ENCODE measurements at regions not wholly inside any gene's neighbourhood (a gene's known extent, or its start where the extent isn't known, plus 50 kb on each side); places are given as distances from the start of the nearest gene placed in this dataset.
A peak's percentile ranks its signal among the peaks of the same experiment; 100 is the strongest.

GRCh38 chr9:85171163-85171562 lies 501.6 kb downstream of the NTRK2 start:
- Histone ChIP-seq H3K27me3 (ENCODE audit: insufficient read depth, low read length, poor library complexity) (no peaks in the 10 kb centered on the region), H3K56ac (ENCODE audit: low read length) (no peak overlapping the region), H3K36me3 (ENCODE audit: control insufficient read depth, insufficient read depth, low read length) (no peaks in the 10 kb centered on the region), H3K9ac (ENCODE audit: low read length) (no peak overlapping the region), H2BK120ac (ENCODE audit: low read depth, low read length) (no peak overlapping the region), H3K27ac (ENCODE audit: low read depth, low read length) (no peak overlapping the region), H3K4me2 (ENCODE audit: low read length) (no peak overlapping the region), H3K23ac (ENCODE audit: low read length) (no peak overlapping the region), H3K79me2 (ENCODE audit: control insufficient read depth, insufficient read depth, low read length) (no peaks in the 10 kb centered on the region), H3K4ac (ENCODE audit: low read depth, low read length) (no peak overlapping the region), H2BK5ac (ENCODE audit: low read length) (no peak overlapping the region), H3K18ac (ENCODE audit: low read length) (no peak overlapping the region), H3K79me1 (ENCODE audit: low read length) (no peaks in the 10 kb centered on the region), H3K4me3 (ENCODE audit: low read length) (no peak overlapping the region), H3K4me1 (ENCODE audit: control insufficient read depth, low read depth, low read length) (no peaks in the 10 kb centered on the region), H4K5ac (ENCODE audit: low read length) (no peak overlapping the region), H4K8ac (ENCODE audit: low read depth, low read length) (no peak overlapping the region), H2AK5ac (ENCODE audit: low read length) (no peak overlapping the region), H2BK15ac (replicated peaks; ENCODE audit: low read depth) (no peak overlapping the region)
- DNase-seq, result no peak

GRCh38 chr9:85168412-85168811 lies 498.9 kb downstream of the NTRK2 start:
- Histone ChIP-seq H3K56ac (ENCODE audit: low read length) (no peak overlapping the region), H3K23ac (ENCODE audit: low read length) (no peak overlapping the region), H4K5ac (ENCODE audit: low read length) (no peak overlapping the region), H2BK5ac (ENCODE audit: low read length) (no peak overlapping the region), H3K4ac (ENCODE audit: low read depth, low read length) (no peak overlapping the region), H3K9ac (ENCODE audit: low read length) (no peak overlapping the region), H3K36me3 (ENCODE audit: control insufficient read depth, insufficient read depth, low read length) (no peaks in the 10 kb centered on the region), H3K79me2 (ENCODE audit: control insufficient read depth, insufficient read depth, low read length) (no peaks in the 10 kb centered on the region), H3K4me3 (ENCODE audit: low read length) (no peak overlapping the region), H3K4me1 (ENCODE audit: control insufficient read depth, low read depth, low read length) (no peaks in the 10 kb centered on the region), H3K27ac (ENCODE audit: low read depth, low read length) (no peak overlapping the region), H3K27me3 (ENCODE audit: insufficient read depth, low read length, poor library complexity) (no peaks in the 10 kb centered on the region), H2BK120ac (ENCODE audit: low read depth, low read length) (no peak overlapping the region), H2BK15ac (replicated peaks; ENCODE audit: low read depth) (no peak overlapping the region), H3K79me1 (ENCODE audit: low read length) (no peaks in the 10 kb centered on the region), H2AK5ac (ENCODE audit: low read length) (no peak overlapping the region), H4K8ac (ENCODE audit: low read depth, low read length) (no peak overlapping the region), H3K18ac (ENCODE audit: low read length) (no peak overlapping the region), H3K4me2 (ENCODE audit: low read length) (no peak overlapping the region)
- DNase-seq, result no peak
- WGBS (ENCODE audit: extremely low coverage, insufficient coverage, low lambda C conversion rate), result no CpG with 5 or more reads among the region's 2 CpGs

GRCh38 chr9:85167146-85167545 lies 497.6 kb downstream of the NTRK2 start:
- no peak overlapping the region for H3K56ac ChIP-seq (ENCODE audit: low read length)

GRCh38 chr9:85163825-85164224 lies 494.3 kb downstream of the NTRK2 start:
- Histone ChIP-seq H3K79me2 (ENCODE audit: control insufficient read depth, insufficient read depth, low read length) (no peaks in the 10 kb centered on the region), H3K23ac (ENCODE audit: low read length) (no peak overlapping the region), H3K36me3 (ENCODE audit: control insufficient read depth, insufficient read depth, low read length) (no peaks in the 10 kb centered on the region), H2AK5ac (ENCODE audit: low read length) (no peak overlapping the region), H4K8ac (ENCODE audit: low read depth, low read length) (no peak overlapping the region), H3K18ac (ENCODE audit: low read length) (no peak overlapping the region), H3K4me1 (ENCODE audit: control insufficient read depth, low read depth, low read length) (peaks cover 1% of the 10 kb centered on the region), H2BK15ac (replicated peaks; ENCODE audit: low read depth) (no peak overlapping the region), H3K27me3 (ENCODE audit: insufficient read depth, low read length, poor library complexity) (no peaks in the 10 kb centered on the region), H2BK5ac (ENCODE audit: low read length) (no peak overlapping the region), H3K4me3 (ENCODE audit: low read length) (no peak overlapping the region), H3K79me1 (ENCODE audit: low read length) (no peaks in the 10 kb centered on the region), H3K4ac (ENCODE audit: low read depth, low read length) (no peak overlapping the region), H4K5ac (ENCODE audit: low read length) (no peak overlapping the region), H3K4me2 (ENCODE audit: low read length) (no peak overlapping the region), H3K27ac (ENCODE audit: low read depth, low read length) (no peak overlapping the region), H2BK120ac (ENCODE audit: low read depth, low read length) (no peak overlapping the region), H3K56ac (ENCODE audit: low read length) (no peak overlapping the region), H3K9ac (ENCODE audit: low read length) (no peak overlapping the region)
- WGBS (ENCODE audit: extremely low coverage, insufficient coverage, low lambda C conversion rate), result no CpG with 5 or more reads among the region's 2 CpGs
- DNase-seq, result no peak

More at GRCh38 chr9:85167146-85167545, 497.6 kb downstream of the NTRK2 start:
- Histone ChIP-seq H2AK5ac (ENCODE audit: low read length) (no peak overlapping the region), H3K23ac (ENCODE audit: low read length) (no peak overlapping the region), H3K79me2 (ENCODE audit: control insufficient read depth, insufficient read depth, low read length) (no peaks in the 10 kb centered on the region), H3K18ac (ENCODE audit: low read length) (no peak overlapping the region), H3K4me3 (ENCODE audit: low read length) (no peak overlapping the region), H3K4ac (ENCODE audit: low read depth, low read length) (no peak overlapping the region), H3K9ac (ENCODE audit: low read length) (no peak overlapping the region), H2BK5ac (ENCODE audit: low read length) (no peak overlapping the region), H3K4me1 (ENCODE audit: control insufficient read depth, low read depth, low read length) (no peaks in the 10 kb centered on the region), H3K36me3 (ENCODE audit: control insufficient read depth, insufficient read depth, low read length) (no peaks in the 10 kb centered on the region), H3K27ac (ENCODE audit: low read depth, low read length) (no peak overlapping the region), H3K79me1 (ENCODE audit: low read length) (no peaks in the 10 kb centered on the region), H3K4me2 (ENCODE audit: low read length) (no peak overlapping the region), H2BK120ac (ENCODE audit: low read depth, low read length) (no peak overlapping the region), H4K8ac (ENCODE audit: low read depth, low read length) (no peak overlapping the region), H2BK15ac (replicated peaks; ENCODE audit: low read depth) (no peak overlapping the region), H3K27me3 (ENCODE audit: insufficient read depth, low read length, poor library complexity) (no peaks in the 10 kb centered on the region), H4K5ac (ENCODE audit: low read length) (no peak overlapping the region)
- WGBS (ENCODE audit: extremely low coverage, insufficient coverage, low lambda C conversion rate), result no CpG with 5 or more reads among the region's 1 CpG
- DNase-seq, result peak; percentile 80

- H4K8ac ChIP-seq (ENCODE audit: low read depth, low read length), result no peak overlapping the region
- no peak overlapping the region for H2BK120ac ChIP-seq (ENCODE audit: low read depth, low read length)
- H3K18ac ChIP-seq (ENCODE audit: low read length), result no peak overlapping the region
- H3K27me3 ChIP-seq (ENCODE audit: insufficient read depth, low read length, poor library complexity), result no peaks in the 10 kb centered on the region
- H2BK15ac ChIP-seq (replicated peaks; ENCODE audit: low read depth), result no peak overlapping the region
- no peak overlapping the region for H4K5ac ChIP-seq (ENCODE audit: low read length)
- H3K9ac ChIP-seq (ENCODE audit: low read length), result no peak overlapping the region
- no peak overlapping the region for H3K4me3 ChIP-seq (ENCODE audit: low read length)
- no peak overlapping the region for H3K23ac ChIP-seq (ENCODE audit: low read length)
- H2AK5ac ChIP-seq (ENCODE audit: low read length), result no peak overlapping the region
- H3K79me2 ChIP-seq (ENCODE audit: control insufficient read depth, insufficient read depth, low read length), result no peaks in the 10 kb centered on the region
- no peak overlapping the region for H3K56ac ChIP-seq (ENCODE audit: low read length)
- H3K36me3 ChIP-seq (ENCODE audit: control insufficient read depth, insufficient read depth, low read length), result no peaks in the 10 kb centered on the region
- no peak overlapping the region for H2BK5ac ChIP-seq (ENCODE audit: low read length)
- DNase-seq, result no peak
- no CpG with 5 or more reads among the region's 1 CpG for WGBS (ENCODE audit: extremely low coverage, insufficient coverage, low lambda C conversion rate)
- no peak overlapping the region for H3K4me2 ChIP-seq (ENCODE audit: low read length)
- no peaks in the 10 kb centered on the region for H3K79me1 ChIP-seq (ENCODE audit: low read length)
- no peak overlapping the region for H3K4ac ChIP-seq (ENCODE audit: low read depth, low read length)
- no peak overlapping the region for H3K27ac ChIP-seq (ENCODE audit: low read depth, low read length)
- H3K4me1 ChIP-seq (ENCODE audit: control insufficient read depth, low read depth, low read length), result peaks cover 3% of the 10 kb centered on the region
Observed at GRCh38 chr9:85163415-85163814, 493.9 kb downstream of the NTRK2 start.

- no peak overlapping the region for H2BK15ac ChIP-seq (replicated peaks; ENCODE audit: low read depth)
- H2AK5ac ChIP-seq (ENCODE audit: low read length), result no peak overlapping the region
- H3K9ac ChIP-seq (ENCODE audit: low read length), result no peak overlapping the region
- no peak overlapping the region for H3K23ac ChIP-seq (ENCODE audit: low read length)
- H3K56ac ChIP-seq (ENCODE audit: low read length), result no peak overlapping the region
- no peak overlapping the region for H2BK120ac ChIP-seq (ENCODE audit: low read depth, low read length)
- no peaks in the 10 kb centered on the region for H3K79me2 ChIP-seq (ENCODE audit: control insufficient read depth, insufficient read depth, low read length)
- H3K4ac ChIP-seq (ENCODE audit: low read depth, low read length), result no peak overlapping the region
- WGBS (ENCODE audit: extremely low coverage, insufficient coverage, low lambda C conversion rate), result no CpG with 5 or more reads among the region's 3 CpGs
- no peak overlapping the region for H3K27ac ChIP-seq (ENCODE audit: low read depth, low read length)
- H3K27me3 ChIP-seq (ENCODE audit: insufficient read depth, low read length, poor library complexity), result no peaks in the 10 kb centered on the region
- no peak overlapping the region for H3K4me2 ChIP-seq (ENCODE audit: low read length)
- H4K5ac ChIP-seq (ENCODE audit: low read length), result no peak overlapping the region
- no peak overlapping the region for H2BK5ac ChIP-seq (ENCODE audit: low read length)
- no peak overlapping the region for H4K8ac ChIP-seq (ENCODE audit: low read depth, low read length)
- DNase-seq, result no peak
- no peaks in the 10 kb centered on the region for H3K79me1 ChIP-seq (ENCODE audit: low read length)
- H3K4me1 ChIP-seq (ENCODE audit: control insufficient read depth, low read depth, low read length), result peaks cover 3% of the 10 kb centered on the region
- no peak overlapping the region for H3K4me3 ChIP-seq (ENCODE audit: low read length)
- H3K18ac ChIP-seq (ENCODE audit: low read length), result no peak overlapping the region
- H3K36me3 ChIP-seq (ENCODE audit: control insufficient read depth, insufficient read depth, low read length), result no peaks in the 10 kb centered on the region
Observed at GRCh38 chr9:85162822-85163221, 493.3 kb downstream of the NTRK2 start.
